IMR-90 (cell line): ENCODE measurements at regions not wholly inside any gene's neighbourhood (a gene's known extent, or its start where the extent isn't known, plus 50 kb on each side); places are given as distances from the start of the nearest gene placed in this dataset.

Source experiments
- ATAC-seq: fragments of 200-7000 bp; cut with Tn5 transposase; 2 replicates; pipeline ENCODE4 v1.9.1; 2020; ENCODE audit warnings: low read depth, mild to moderate bottlenecking, moderate library complexity
- BruUV-seq: library from RNA; stranded (reverse); fragments of 400-500 nt; replicated peaks from 2 replicates; lab custom pipeline; 2021; lab: Mats Ljungman, UMichigan
- CTCF ChIA-PET: fragments of 300-600 bp; formaldehyde crosslinking; extraction: SDS; loops from one replicate; lab custom pipeline; 2021; ENCODE audit warnings: antibody characterized with exemption; lab: Yijun Ruan, JAX
- POLR2A ChIA-PET: fragments of 300-600 bp; sonication (Branson Sonifier 250); formaldehyde crosslinking; loops from one replicate; lab custom pipeline; 2022; ENCODE audit warnings: antibody characterized with exemption; ENCODE audit not compliant: unreplicated experiment; lab: Charles Lee
- DNase-seq: peaks from one replicate; pipeline ENCODE4 v3.0.0; 2013
- H2AFZ ChIP-seq: replicated peaks from 2 replicates; pipeline ENCODE3; 2013; ENCODE audit warnings: low read length, mild to moderate bottlenecking; ENCODE audit not compliant: poor library complexity
- H2AK5ac ChIP-seq: 2 replicates; pipeline ENCODE4 v1.6.1; 2013; ENCODE audit warnings: low read depth, low read length, inconsistent platforms
- H2AK9ac ChIP-seq: replicated peaks from 2 replicates; pipeline ENCODE3; 2013; ENCODE audit warnings: mild to moderate bottlenecking, low read depth, low read length, moderate library complexity; ENCODE audit not compliant: poor library complexity
- H2BK120ac ChIP-seq: 2 replicates; pipeline ENCODE4 v1.6.1; 2013; ENCODE audit warnings: low read depth, low read length, inconsistent platforms
- H2BK15ac ChIP-seq: 3 replicates; pipeline ENCODE4 v1.6.1; 2013; ENCODE audit warnings: low read depth, low read length, inconsistent platforms
- H2BK20ac ChIP-seq: 2 replicates; pipeline ENCODE4 v1.6.1; 2013; ENCODE audit warnings: low read depth, mild to moderate bottlenecking, inconsistent platforms, low read length, moderate library complexity
- H2BK5ac ChIP-seq: 2 replicates; pipeline ENCODE4 v1.6.1; 2013; ENCODE audit warnings: mild to moderate bottlenecking, low read depth, low read length, inconsistent platforms; ENCODE audit not compliant: poor library complexity, severe bottlenecking
- H3K14ac ChIP-seq: replicated peaks from 2 replicates; pipeline ENCODE4 v1.6.1; 2013; ENCODE audit warnings: low read depth, low read length, inconsistent platforms
- H3K18ac ChIP-seq: 2 replicates; pipeline ENCODE4 v1.6.1; 2013; ENCODE audit warnings: low read depth, low read length, control low read depth
- H3K23ac ChIP-seq: 2 replicates; pipeline ENCODE4 v1.6.1; 2013; ENCODE audit warnings: low read depth, low read length, inconsistent platforms
- H3K27ac ChIP-seq: 2 replicates; pipeline ENCODE4 v1.5.1; 2013; ENCODE audit warnings: mild to moderate bottlenecking, control low read depth, low read length; ENCODE audit not compliant: insufficient read depth
- H3K27me3 ChIP-seq: 2 replicates; pipeline ENCODE4 v1.6.1; 2013; ENCODE audit warnings: low read length; ENCODE audit not compliant: control insufficient read depth, insufficient read depth
- H3K36me3 ChIP-seq: 2 replicates; pipeline ENCODE4 v1.6.1; 2013; ENCODE audit warnings: low read length, mixed read lengths; ENCODE audit not compliant: control insufficient read depth, insufficient read depth
- H3K4ac ChIP-seq: 2 replicates; pipeline ENCODE4 v1.6.1; 2013; ENCODE audit warnings: low read depth, low read length, inconsistent platforms
- H3K4me1 ChIP-seq: 2 replicates; pipeline ENCODE4 v1.6.1; 2013; ENCODE audit warnings: low read length, mixed read lengths; ENCODE audit not compliant: control insufficient read depth, insufficient read depth
- H3K4me2 ChIP-seq: 2 replicates; pipeline ENCODE4 v1.6.1; 2013; ENCODE audit warnings: low read depth, mild to moderate bottlenecking, control low read depth, low read length, moderate library complexity
- H3K4me3 ChIP-seq: 2 replicates; pipeline ENCODE4 v1.5.1; 2013; ENCODE audit warnings: low read depth, mild to moderate bottlenecking, control low read depth, low read length, moderate library complexity; ENCODE audit not compliant: insufficient read depth
- H3K56ac ChIP-seq: 2 replicates; pipeline ENCODE4 v1.6.1; 2013; ENCODE audit warnings: low read length, inconsistent platforms; ENCODE audit not compliant: insufficient read depth; ENCODE audit errors: extremely low read depth
- H3K79me1 ChIP-seq, 2 experiments: 2 replicates each; pipeline ENCODE4 v1.6.1; 2013; ENCODE audit warnings: low read length in 2 of 2, inconsistent platforms in 1 of 2, low read depth in 1 of 2
- H3K9ac ChIP-seq: 2 replicates; pipeline ENCODE4 v1.6.1; 2013; ENCODE audit warnings: low read depth, low read length, control low read depth
- H3K9me1 ChIP-seq: 2 replicates; pipeline ENCODE4 v1.6.1; 2013; ENCODE audit warnings: low read length, inconsistent platforms; ENCODE audit not compliant: insufficient read depth
- H3K9me3 ChIP-seq: 2 replicates; pipeline ENCODE4 v1.6.1; 2013; ENCODE audit warnings: low read length; ENCODE audit not compliant: control insufficient read depth, insufficient read depth
- H4K20me1 ChIP-seq: 2 replicates; pipeline ENCODE4 v1.6.1; 2013; ENCODE audit warnings: low read length, inconsistent platforms; ENCODE audit not compliant: insufficient read depth
- H4K5ac ChIP-seq: 2 replicates; pipeline ENCODE4 v1.6.1; 2013; ENCODE audit warnings: mild to moderate bottlenecking, low read depth, low read length, control low read depth
- H4K8ac ChIP-seq, 2 experiments: 2 replicates each; pipeline ENCODE4 v1.6.1; 2013; ENCODE audit warnings: low read depth in 2 of 2, low read length in 2 of 2, control low read depth in 1 of 2, inconsistent platforms in 1 of 2
- H4K91ac ChIP-seq: 2 replicates; pipeline ENCODE4 v1.6.1; 2013; ENCODE audit warnings: low read depth, low read length, inconsistent platforms; ENCODE audit not compliant: insufficient read depth
- BHLHE40 ChIP-seq: fragments of 150-350 bp; IDR thresholded peaks from 2 replicates; pipeline ENCODE4 v1.6.1; 2016; ENCODE audit warnings: mild to moderate bottlenecking, low read depth, low read length
- CEBPB ChIP-seq: IDR thresholded peaks from 2 replicates; pipeline ENCODE4 v1.6.1; 2012; ENCODE audit warnings: low read depth, low read length, improper control_type of control experiment
- CHD1 ChIP-seq: IDR thresholded peaks from 2 replicates; pipeline ENCODE4 v1.6.1; 2012; ENCODE audit warnings: low read depth, low read length, improper control_type of control experiment
- CTCF ChIP-seq: conservative IDR thresholded peaks from 2 replicates; pipeline ENCODE4 v1.5.1; 2012; ENCODE audit warnings: mild to moderate bottlenecking, low read depth, low read length, improper control_type of control experiment
- ELK1 ChIP-seq: fragments of 150-350 bp; IDR thresholded peaks from 2 replicates; pipeline ENCODE4 v1.6.1; 2016; ENCODE audit warnings: low read depth, mild to moderate bottlenecking, low read length, moderate library complexity, borderline replicate concordance
- FOS ChIP-seq: fragments of 150-350 bp; IDR thresholded peaks from 2 replicates; pipeline ENCODE4 v1.6.1; 2016; ENCODE audit warnings: low read depth, low read length
- MAFK ChIP-seq: IDR thresholded peaks from 2 replicates; pipeline ENCODE4 v1.6.1; 2012; ENCODE audit warnings: low read depth, low read length, improper control_type of control experiment
- MAZ ChIP-seq: IDR thresholded peaks from 2 replicates; pipeline ENCODE4 v1.6.1; 2012; ENCODE audit warnings: low read depth, mild to moderate bottlenecking, low read length, improper control_type of control experiment, moderate library complexity, borderline replicate concordance
- MXI1 ChIP-seq: IDR thresholded peaks from 2 replicates; pipeline ENCODE4 v1.6.1; 2012; ENCODE audit warnings: low read depth, mild to moderate bottlenecking, low read length, moderate library complexity, borderline replicate concordance
- NFE2L2 ChIP-seq: fragments of 150-350 bp; IDR thresholded peaks from 2 replicates; pipeline ENCODE4 v1.6.1; 2016; ENCODE audit warnings: low read depth, mild to moderate bottlenecking, low read length
- POLR2A ChIP-seq: IDR thresholded peaks from 2 replicates; pipeline ENCODE4 v1.6.1; 2012; ENCODE audit warnings: mild to moderate bottlenecking, low read depth, low read length
- RAD21 ChIP-seq: IDR thresholded peaks from 2 replicates; pipeline ENCODE4 v1.6.1; 2012; ENCODE audit warnings: low read length, improper control_type of control experiment
- RCOR1 ChIP-seq: IDR thresholded peaks from 2 replicates; pipeline ENCODE4 v1.6.1; 2012; ENCODE audit warnings: mild to moderate bottlenecking, low read length, improper control_type of control experiment; ENCODE audit not compliant: insufficient replicate concordance
- RFX5 ChIP-seq: IDR thresholded peaks from 2 replicates; pipeline ENCODE4 v1.8.0; 2012; ENCODE audit warnings: low read depth, mild to moderate bottlenecking, low read length, moderate library complexity
- SMC3 ChIP-seq: fragments of 150-350 bp; IDR thresholded peaks from 2 replicates; pipeline ENCODE4 v1.6.1; 2016; ENCODE audit warnings: low read depth, mild to moderate bottlenecking, antibody characterized with exemption, low read length, moderate library complexity
- USF2 ChIP-seq: fragments of 150-350 bp; IDR thresholded peaks from 2 replicates; pipeline ENCODE4 v1.6.1; 2017; ENCODE audit warnings: mild to moderate bottlenecking, antibody characterized with exemption, low read length, low read depth
- WGBS, 2 experiments: methylation state at CpG; one replicate each; pipeline versions ENCODE4 v1.1.5 to v1.1.7; 2013; ENCODE audit warnings: missing lambda C conversion rate in 2 of 2; ENCODE audit not compliant: insufficient read length in 1 of 2; ENCODE audit errors: extremely low coverage in 2 of 2; 5-methylcytosine and 5-hydroxymethylcytosine counted together
- dilution Hi-C: fragments of 300-500 bp; cut with HindIII; formaldehyde crosslinking; loops from one replicate; pipeline ENCODE4 v1.14.3; 2018; ENCODE audit warnings: low sequenced_read_pairs; ENCODE audit not compliant: unreplicated experiment
- in situ Hi-C: fragments of 300-500 bp; cut with MboI; formaldehyde crosslinking; loops from 3 replicates; pipeline ENCODE4 v1.14.3; 2019; ENCODE audit warnings: low sequenced_read_pairs, inconsistent platforms, mixed read lengths
- intact Hi-C: fragments of 100-400 bp; cut with micrococcal nuclease; formaldehyde crosslinking; loops from 2 replicates; pipeline ENCODE4 v1.10.0; 2022

GRCh38 chr7:128177768-128178550 lies 63.1 kb upstream of the LEP start:
- Histone ChIP-seq H3K23ac (no peak overlapping the region), H3K14ac (no peak overlapping the region), H2BK15ac (no peak overlapping the region), H2BK120ac (no peak overlapping the region), H4K91ac (no peak overlapping the region), H3K4me3 (no peak overlapping the region), H2AK5ac (no peak overlapping the region), H3K9me3 (no peaks in the 10 kb centered on the region), H4K20me1 (no peaks in the 10 kb centered on the region), H3K4ac (no peak overlapping the region), H3K27me3 (peaks cover 66% of the 10 kb centered on the region), H2AK9ac (no peak overlapping the region), H3K9me1 (no peaks in the 10 kb centered on the region), H4K5ac (no peak overlapping the region), H2BK5ac (no peak overlapping the region), H2AFZ (no peak overlapping the region), H3K4me1 (no peaks in the 10 kb centered on the region), H2BK20ac (no peak overlapping the region), H3K36me3 (no peaks in the 10 kb centered on the region), H3K79me1 (no peaks in the 10 kb centered on the region), H3K27ac (no peak overlapping the region), H4K8ac (no peak overlapping the region), H3K4me2 (no peak overlapping the region), H3K56ac (no peak overlapping the region), H3K9ac (no peak overlapping the region), H3K18ac (no peak overlapping the region)
- ATAC-seq (no peak), DNase-seq (no peak)
- POLR2A ChIA-PET, result no interaction called here
- dilution Hi-C loops (no loop called here), in situ Hi-C loops (no loop called here), intact Hi-C loops (no loop called here)
- TF ChIP-seq BHLHE40 (no peak), RAD21 (no peak), RCOR1 (no peak), MAZ (no peak), POLR2A (no peak), CHD1 (no peak), RFX5 (no peak), MAFK (no peak), USF2 (no peak), CEBPB (no peak), ELK1 (no peak), SMC3 (no peak), CTCF (no peak), MXI1 (no peak), FOS (no peak), NFE2L2 (no peak)
- CTCF ChIA-PET, result interaction anchor here (0.6 kb wide), 2 partner anchors 22 to 554 kb away, joined by 4 to 6 read pairs; no protein-coding TSS in a partner anchor
- no TSS peak for BruUV-seq
- WGBS, 2 experiments, result 39% methylated on average over 4 of the region's 9 CpGs; no CpG with 5 or more reads in 1 of the 2 experiments
